ENCODE measurements at regions not wholly inside any gene's neighbourhood (a gene's known extent, or its start where the extent isn't known, plus 50 kb on each side); places are given as distances from the start of the nearest gene placed in this dataset.

GRCh38 chr6:163952005-163952404, 537.5 kb downstream of the QKI start:
- Histone ChIP-seq H3K4me1 (peaks cover 14 to 30% of the 10 kb centered on the region in 2 donors), H3K27ac (peak overlapping the region; percentile 12 to 93 (median 37)), H3K27me3 (no peaks in the 10 kb centered on the region), H3K9me3 (no peaks in the 10 kb centered on the region), H3K36me3 (no peaks in the 10 kb centered on the region), H3K4me3 (no peak overlapping the region)
- ATAC-seq: peak in 1 of 2 donors; percentile 20
- intact Hi-C loops (cut with DNase I; ENCODE audit: low total_unique reads) (no loop called here), in situ Hi-C loops (cut with MboI; ENCODE audit: low sequenced_read_pairs in 4 of 4) (loop anchor here (10.0 to 25.0 kb wide), 5 partner anchors 237 to 767 kb away; no protein-coding TSS in a partner anchor)
- no peak for TF ChIP-seq POLR2A (IDR thresholded peaks at IDR 0.05)
- no peak for TF ChIP-seq CTCF (IDR thresholded peaks at IDR 0.05 in 4 of 5, conservative IDR thresholded peaks at IDR 0.05 in 1 of 5)
- DNase-seq: no peak

- Histone ChIP-seq H3K4me1 (peaks cover 11 to 30% of the 10 kb centered on the region in 2 donors), H3K9me3 (no peaks in the 10 kb centered on the region), H3K27ac (peak overlapping the region in 1 of 4 donors; percentile 93), H3K4me3 (no peak overlapping the region), H3K27me3 (no peaks in the 10 kb centered on the region), H3K36me3 (no peaks in the 10 kb centered on the region)
- intact Hi-C loops (cut with DNase I; ENCODE audit: low total_unique reads): no loop called here
- DNase-seq: no peak
- no peak for TF ChIP-seq CTCF (IDR thresholded peaks at IDR 0.05 in 4 of 5, conservative IDR thresholded peaks at IDR 0.05 in 1 of 5)
- no peak for TF ChIP-seq POLR2A (IDR thresholded peaks at IDR 0.05)
- ATAC-seq: no peak
- in situ Hi-C loops (cut with MboI; ENCODE audit: low sequenced_read_pairs in 4 of 4): loop anchor here (10.0 to 25.0 kb wide), 5 partner anchors 237 to 767 kb away; no protein-coding TSS in a partner anchor
Measured at GRCh38 chr6:163951326-163951725, 536.8 kb downstream of the QKI start.

GRCh38 chr6:163950159-163950558, 535.6 kb downstream of the QKI start:
- in situ Hi-C loops (cut with MboI; ENCODE audit: low sequenced_read_pairs in 4 of 4) (loop anchor here (10.0 to 25.0 kb wide), 5 partner anchors 235 to 765 kb away; no protein-coding TSS in a partner anchor), intact Hi-C loops (cut with DNase I; ENCODE audit: low total_unique reads) (no loop called here)
- no peaks in the 10 kb centered on the region for H3K27me3 ChIP-seq
- DNase-seq (no peak), ATAC-seq (no peak)
- H3K4me1 ChIP-seq: peaks cover 9 to 29% of the 10 kb centered on the region in 2 donors
- H3K4me3 ChIP-seq: no peak overlapping the region
- no peak overlapping the region for H3K27ac ChIP-seq
- H3K9me3 ChIP-seq: no peaks in the 10 kb centered on the region
- no peak for TF ChIP-seq CTCF (IDR thresholded peaks at IDR 0.05 in 4 of 5, conservative IDR thresholded peaks at IDR 0.05 in 1 of 5)
- no peak for TF ChIP-seq POLR2A (IDR thresholded peaks at IDR 0.05)
- no peaks in the 10 kb centered on the region for H3K36me3 ChIP-seq

- DNase-seq (no peak), ATAC-seq (no peak)
- in situ Hi-C loops (cut with MboI; ENCODE audit: low sequenced_read_pairs in 4 of 4) (no loop called here), intact Hi-C loops (cut with DNase I; ENCODE audit: low total_unique reads) (no loop called here)
- no peaks in the 10 kb centered on the region for H3K27me3 ChIP-seq
- no peak overlapping the region for H3K27ac ChIP-seq
- no peaks in the 10 kb centered on the region for H3K9me3 ChIP-seq
- TF ChIP-seq CTCF (IDR thresholded peaks at IDR 0.05 in 4 of 5, conservative IDR thresholded peaks at IDR 0.05 in 1 of 5) (no peak), POLR2A (IDR thresholded peaks at IDR 0.05) (no peak)
- peaks cover 16 to 37% of the 10 kb centered on the region in 2 donors for H3K4me1 ChIP-seq
- H3K36me3 ChIP-seq: no peaks in the 10 kb centered on the region
- no peak overlapping the region for H3K4me3 ChIP-seq
Measured at GRCh38 chr6:163949431-163949830, 534.9 kb downstream of the QKI start.

GRCh38 chr6:163948250-163948649, 533.7 kb downstream of the QKI start:
- in situ Hi-C loops (cut with MboI; ENCODE audit: low sequenced_read_pairs in 4 of 4): no loop called here
- ATAC-seq: no peak

More at GRCh38 chr6:163948250-163948649, 533.7 kb downstream of the QKI start:
- no peaks in the 10 kb centered on the region for H3K27me3 ChIP-seq
- H3K4me3 ChIP-seq: no peak overlapping the region
- no peak for TF ChIP-seq CTCF (IDR thresholded peaks at IDR 0.05 in 4 of 5, conservative IDR thresholded peaks at IDR 0.05 in 1 of 5)
- no peak for TF ChIP-seq POLR2A (IDR thresholded peaks at IDR 0.05)
- no peak for DNase-seq
- H3K36me3 ChIP-seq: no peaks in the 10 kb centered on the region
- peaks cover 28 to 37% of the 10 kb centered on the region in 2 donors for H3K4me1 ChIP-seq
- peak overlapping the region in 1 of 4 donors; percentile 54 for H3K27ac ChIP-seq
- H3K9me3 ChIP-seq: no peaks in the 10 kb centered on the region
- intact Hi-C loops (cut with DNase I; ENCODE audit: low total_unique reads): no loop called here

All from gastrocnemius medialis (tissue), 4 donors.